GM18517 (cell line): ENCODE measurements at regions not wholly inside any gene's neighbourhood (a gene's known extent, or its start where the extent isn't known, plus 50 kb on each side); places are given as distances from the start of the nearest gene placed in this dataset.
"Not testable (repeated sequence)": the region's sequence is repeated elsewhere in the genome, so short reads cannot be mapped to it uniquely, and the experiment has no call there.

Source experiments
- ATAC-seq: cut with Tn5 transposase; IDR thresholded peaks from one replicate; pipeline ENCODE4 v1.9.1; 2021; ENCODE audit warnings: mild to moderate bottlenecking, moderate library complexity; ENCODE audit not compliant: unreplicated experiment

DNA sequence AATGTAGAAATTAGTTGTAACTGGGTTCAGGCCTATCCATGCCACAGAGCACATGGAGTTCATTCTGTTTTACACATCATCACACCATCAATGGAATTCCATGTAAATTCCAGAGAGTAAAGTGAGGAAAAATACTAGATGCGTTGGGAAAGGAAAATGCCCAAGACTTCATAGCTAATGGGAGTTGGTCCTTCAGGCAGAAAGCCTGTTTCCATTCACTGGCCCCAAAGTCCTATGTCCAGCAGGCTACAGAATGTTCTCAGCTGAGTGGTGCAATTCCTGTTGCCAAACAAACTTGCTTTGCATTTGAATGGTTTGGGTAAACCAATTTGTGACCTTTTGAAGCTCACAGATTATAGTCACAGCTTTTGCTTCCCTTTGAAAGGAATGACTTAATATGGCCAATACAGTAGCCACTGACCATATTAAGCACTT lies 164.6 kb upstream of the PFN2 start:
- no peak for ATAC-seq

DNA sequence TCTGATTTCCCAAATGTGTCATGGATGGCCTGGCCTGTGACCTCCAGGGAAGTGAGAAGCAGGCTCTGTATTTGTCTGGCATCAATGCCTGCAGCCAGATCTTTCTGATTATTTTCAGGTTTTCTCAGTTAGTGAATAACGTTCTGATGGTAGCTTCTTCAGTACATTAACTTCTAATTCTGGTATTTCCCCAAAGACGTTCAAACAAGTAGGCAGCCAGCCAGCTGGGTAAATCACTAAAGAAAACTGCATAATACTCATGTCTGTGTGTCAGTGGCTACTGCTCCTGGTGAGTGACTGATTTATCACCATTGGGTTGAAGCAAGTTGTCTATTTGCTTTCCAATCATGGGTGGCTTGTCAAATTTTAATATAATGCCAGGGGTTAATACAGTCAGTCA lies 162.6 kb upstream of the PFN2 start:
- no peak for ATAC-seq

DNA sequence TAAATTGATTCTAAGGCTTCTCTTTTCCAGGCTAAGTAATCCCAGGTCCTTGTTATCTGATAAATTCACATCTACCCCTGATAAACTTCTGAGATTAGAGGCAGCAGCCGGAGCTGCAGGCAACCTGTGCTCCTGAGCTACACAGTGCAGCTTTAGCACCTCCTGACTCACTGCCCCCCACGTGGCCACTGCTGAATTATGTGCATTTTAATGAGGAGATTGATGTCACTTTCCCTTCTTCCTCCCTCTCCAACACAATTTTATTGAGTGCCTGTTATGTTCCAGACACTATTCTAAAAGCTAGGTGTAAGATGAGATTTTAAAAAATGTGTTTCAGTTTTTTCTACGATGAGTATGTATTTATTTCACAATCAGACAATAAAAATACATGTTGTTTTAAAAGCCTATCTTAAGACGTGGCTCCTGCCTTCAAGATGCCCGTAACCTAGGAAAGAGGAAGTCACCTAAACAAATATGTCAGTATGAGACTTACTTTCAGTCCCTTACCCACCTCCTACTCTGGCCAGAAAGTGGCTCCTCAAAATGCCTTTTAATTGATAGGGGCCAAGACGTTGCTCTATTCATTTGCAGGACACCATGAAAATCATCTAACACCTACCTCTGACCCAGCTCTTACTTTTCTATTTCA lies 161.5 kb upstream of the PFN2 start:
- ATAC-seq = peak; percentile 81

DNA sequence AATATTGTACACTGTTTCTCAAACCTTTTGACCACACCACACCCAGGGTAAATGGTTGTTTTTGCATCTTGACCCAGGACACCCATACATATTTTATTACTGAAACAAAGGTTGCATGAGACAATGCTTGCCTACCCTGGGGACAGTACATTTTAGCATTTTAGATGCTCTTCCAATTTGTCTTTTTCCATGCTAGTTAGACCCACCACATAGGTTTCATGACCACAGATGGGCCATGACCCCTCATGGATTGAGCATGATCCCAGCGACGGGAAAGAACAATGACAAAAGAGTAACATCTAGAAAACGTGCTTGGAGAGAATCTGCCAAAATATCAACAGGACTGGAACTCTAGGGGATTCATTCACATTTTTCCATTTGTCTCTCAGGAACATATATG lies 161.0 kb upstream of the PFN2 start:
- ATAC-seq = no peak

DNA sequence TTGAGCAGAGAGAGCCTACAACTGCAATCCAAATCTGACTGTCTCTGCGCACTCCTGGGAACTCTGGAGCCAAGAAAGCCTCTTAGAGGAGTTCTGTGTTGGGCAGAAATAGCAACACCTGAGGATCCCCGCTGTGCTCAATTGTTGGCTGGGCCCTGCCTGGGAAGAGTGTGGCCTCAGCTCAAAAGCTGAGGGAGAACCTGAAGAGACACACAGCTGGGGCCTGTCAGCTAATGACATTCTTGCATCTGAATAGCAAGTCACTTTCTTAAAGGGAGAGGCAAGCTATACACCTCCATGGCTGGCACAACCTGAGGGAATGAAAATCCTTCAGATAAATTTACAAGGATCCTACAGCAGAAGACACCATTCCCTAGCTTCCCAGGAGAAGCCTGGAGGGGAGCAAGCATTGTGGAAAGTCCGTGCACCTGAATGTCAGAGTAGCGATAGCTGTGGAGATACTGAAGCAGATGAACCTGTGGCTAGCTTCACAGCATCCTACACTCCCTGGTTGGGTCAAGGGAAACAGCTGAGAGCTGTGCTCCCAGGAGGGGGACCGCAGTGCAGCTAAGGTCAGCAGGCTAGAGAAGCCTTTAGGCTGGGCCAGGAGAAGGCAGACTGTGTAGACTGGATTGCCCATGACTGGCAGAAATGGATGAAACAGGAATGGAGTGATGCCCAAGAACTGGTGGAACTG lies 159.9 kb upstream of the PFN2 start:
- no peak for ATAC-seq

DNA sequence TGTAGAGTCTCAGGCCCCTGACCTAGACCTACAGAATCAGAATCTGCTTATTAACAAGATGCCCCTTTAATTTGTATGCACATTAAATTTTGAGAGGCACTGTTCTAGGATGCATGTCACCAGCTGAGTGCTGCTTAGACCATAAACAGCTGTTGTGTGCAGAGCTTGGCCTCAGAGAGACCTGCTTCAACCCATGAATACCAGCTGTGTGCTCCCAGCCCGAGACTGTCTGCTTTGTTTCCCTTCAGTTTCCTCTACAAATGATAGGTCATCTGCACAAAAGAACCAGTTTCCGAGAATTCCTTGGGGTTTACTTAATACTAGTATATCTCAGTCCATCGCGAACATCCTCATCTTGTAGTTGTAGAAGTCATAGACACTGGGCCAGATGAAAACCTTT lies 158.5 kb upstream of the PFN2 start:
- no peak for ATAC-seq

DNA sequence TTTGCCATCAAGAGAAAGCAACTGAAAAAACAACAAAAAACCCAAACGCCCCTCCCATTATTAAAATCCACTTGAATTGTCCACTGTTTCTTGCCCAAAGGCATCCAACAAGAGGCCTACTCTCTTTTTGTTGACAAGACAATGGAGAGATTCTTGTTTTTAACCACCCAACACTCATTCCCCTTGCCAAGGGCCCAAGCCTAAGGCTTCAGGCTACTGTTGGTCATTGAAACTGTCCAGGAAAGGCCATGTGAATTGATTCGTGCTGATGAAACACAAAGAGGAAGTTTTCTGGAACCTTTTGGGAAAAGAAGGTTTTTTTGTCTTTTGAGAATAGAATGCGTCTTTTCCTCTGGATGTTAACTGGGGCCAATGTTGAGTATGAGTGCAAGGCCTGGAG lies 157.4 kb upstream of the PFN2 start:
- ATAC-seq = no peak

DNA sequence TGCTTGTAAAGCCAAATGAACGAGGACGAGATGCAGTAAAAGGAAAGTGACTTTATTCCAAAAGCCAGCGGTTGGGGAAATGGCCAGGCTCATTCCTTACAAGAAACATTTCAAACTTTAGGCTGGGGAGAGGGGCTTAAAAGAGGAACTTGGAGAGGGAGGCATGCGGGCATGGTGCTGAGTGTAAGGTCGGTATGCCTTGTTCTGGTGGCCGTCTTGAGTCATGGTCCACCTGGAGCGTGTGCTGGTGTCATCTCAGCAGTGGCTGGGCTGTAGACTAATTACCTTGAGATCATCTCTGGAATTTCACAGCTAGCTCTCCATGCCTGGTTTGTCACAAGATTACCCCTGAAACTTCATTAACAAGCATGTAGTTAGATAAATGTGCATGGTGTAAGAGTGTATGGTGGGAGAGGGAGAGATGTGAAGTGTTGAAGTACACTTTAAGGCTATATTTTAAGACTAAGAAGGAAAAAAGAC lies 156.4 kb upstream of the PFN2 start:
- ATAC-seq = no peak

DNA sequence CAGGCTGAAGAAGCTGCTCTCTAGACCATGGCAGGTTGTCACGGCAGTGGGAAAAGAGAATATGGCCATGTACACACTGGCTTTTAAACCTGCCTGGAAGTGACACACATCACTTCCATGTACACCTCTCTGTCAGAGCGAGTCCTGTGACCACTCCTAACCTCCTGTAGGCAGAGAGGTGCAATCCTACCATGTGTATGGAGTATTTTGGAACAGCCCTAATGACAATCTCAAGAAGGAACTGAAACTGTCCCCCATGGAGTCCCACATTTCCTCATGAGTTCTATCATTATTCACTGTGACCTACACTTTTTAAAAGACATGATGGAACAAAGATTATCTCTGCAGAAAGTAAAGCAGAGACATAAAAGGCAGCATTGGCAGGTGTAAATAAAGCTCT lies 153.4 kb upstream of the PFN2 start:
- ATAC-seq = no peak

DNA sequence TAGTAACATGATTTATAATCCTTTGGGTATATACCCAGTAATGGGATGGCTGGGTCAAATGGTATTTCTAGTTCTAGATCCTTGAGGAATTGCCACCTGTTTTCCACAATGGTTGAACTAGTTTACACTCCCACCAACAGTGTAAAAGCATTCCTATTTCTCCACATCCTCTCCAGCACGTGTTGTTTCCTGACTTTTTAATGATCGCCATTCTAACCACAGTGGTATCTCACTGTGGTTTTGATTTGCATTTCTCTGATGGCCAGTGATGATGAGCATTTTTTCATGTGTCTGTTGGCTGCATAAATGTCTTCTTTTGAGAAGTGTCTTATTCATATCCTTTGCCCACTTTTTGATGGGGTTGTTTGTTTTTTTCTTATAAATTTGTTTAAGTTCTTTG lies 152.6 kb upstream of the PFN2 start:
- ATAC-seq = not testable (repeated sequence)

DNA sequence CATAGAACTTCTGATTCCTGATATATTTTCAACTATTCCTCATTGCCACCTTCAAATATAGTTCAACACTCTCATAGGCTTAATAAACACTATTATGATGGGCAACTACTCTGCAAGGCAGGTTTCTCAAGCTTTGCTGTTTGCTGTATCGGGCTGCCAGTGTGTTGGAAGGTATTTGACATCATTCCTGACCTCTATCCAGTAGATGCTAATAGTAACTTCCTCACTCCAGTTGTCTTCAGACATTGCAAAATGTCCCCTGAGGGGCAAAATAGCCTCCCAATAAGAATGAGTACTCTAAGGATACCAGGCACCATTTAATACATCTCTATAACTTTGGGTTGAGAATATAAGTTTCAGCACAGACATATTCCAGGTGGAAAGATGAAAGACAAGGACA lies 147.5 kb upstream of the PFN2 start:
- no peak for ATAC-seq

DNA sequence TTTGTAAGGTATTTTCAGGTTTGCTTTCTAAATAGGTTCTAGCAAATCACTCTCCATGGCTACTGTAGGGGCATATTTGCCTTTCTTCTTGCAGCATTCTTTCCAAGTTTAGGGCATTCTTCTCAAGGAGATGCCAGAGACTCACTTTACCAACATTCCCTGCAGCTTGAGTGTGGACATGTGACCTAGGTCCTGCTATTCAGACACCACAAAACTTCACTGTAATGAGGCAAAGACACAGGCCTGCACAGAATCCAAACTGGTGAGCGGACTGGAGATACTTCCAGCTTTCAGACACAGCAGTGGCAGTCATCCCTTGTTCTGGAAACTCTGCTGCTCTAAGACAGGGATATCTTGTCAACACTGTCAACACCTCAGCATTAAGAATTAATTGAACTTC lies 146.4 kb upstream of the PFN2 start:
- no peak for ATAC-seq

DNA sequence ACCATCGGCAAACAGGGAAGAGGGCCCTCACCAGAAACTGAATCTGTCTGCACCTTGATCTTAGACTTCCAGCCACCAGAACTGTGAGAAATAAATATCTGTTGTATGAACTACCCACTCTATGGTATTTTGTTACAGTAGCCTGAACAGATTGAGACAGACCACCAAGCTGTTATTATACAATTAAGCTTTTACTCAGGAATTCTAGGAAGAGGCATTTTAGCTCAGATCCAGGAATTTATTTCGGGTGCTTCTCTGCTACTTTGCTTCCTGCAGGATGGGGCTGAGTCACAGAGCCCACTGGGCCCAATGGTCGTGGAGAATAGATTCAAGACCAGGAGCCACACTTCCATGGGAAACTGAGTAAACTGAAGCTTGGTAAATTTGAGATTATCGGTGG lies 145.5 kb upstream of the PFN2 start:
- ATAC-seq = no peak

DNA sequence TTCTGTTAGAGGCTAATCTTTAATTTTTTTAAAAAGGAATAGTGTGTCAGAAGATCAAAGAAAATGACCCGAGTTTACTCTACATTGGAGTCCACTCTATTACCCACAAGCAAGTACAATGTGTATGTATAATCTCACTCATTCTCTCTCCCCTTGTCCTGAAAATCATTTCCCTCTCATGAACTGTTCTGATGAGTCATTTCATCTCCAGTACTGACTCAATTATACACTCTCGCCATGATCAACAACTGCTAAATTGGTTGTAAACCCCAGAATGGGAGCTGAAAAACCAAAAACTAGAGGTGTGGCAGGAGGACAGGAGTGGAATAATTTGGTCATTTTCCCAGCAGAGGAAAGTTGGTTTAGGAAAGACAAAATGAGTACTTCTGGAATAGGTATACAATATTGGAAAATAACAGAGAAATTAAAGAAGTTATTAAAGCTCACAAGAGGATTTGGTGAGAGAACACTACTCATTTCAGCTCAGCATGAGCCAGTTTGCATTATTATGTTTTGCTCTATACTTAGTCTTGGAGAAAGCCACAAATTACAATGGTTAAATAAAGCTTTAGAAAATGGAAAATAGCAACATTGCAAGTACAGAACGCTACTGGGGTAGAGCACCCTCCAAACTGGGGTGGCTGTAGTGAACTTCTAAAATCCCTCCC lies 144.3 kb upstream of the PFN2 start:
- ATAC-seq = peak; percentile 87

DNA sequence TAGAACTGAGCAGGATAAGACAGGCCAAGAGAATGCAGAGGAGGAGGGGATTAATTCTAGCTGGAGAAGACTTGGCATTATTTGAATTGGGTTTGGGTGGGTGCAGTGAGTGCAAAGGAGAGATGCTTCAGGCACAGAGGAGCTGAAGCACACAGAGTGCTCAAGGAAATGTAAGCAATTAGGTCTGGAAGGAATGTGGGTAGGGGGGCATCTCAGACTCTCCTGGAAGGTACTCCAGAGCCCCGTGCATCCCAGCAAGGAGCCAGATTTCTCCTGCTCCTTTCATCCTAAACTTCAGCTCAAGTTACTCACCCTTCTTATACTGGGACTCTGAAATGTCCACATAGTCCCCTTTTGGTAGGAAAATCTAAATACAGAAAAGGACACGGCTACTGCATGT lies 143.6 kb upstream of the PFN2 start:
- ATAC-seq = no peak

DNA sequence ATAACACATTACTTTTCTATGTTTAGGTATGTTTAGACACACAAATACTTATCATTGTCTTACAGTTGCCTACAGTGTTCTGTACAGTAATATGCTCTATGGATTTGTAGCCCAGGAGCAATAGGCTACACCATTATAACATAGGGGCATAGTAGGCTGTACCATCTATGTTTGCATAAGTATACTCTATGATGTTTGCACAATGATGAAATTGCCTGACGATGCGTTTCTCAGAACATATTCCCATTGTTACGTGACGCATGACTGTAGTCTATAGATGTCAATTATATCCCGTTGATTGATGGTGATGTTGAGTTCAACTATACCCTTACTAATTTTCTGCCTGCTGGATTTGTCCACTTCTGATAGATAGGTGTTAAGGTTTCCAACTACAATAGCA lies 139.4 kb upstream of the PFN2 start:
- no peak for ATAC-seq

DNA sequence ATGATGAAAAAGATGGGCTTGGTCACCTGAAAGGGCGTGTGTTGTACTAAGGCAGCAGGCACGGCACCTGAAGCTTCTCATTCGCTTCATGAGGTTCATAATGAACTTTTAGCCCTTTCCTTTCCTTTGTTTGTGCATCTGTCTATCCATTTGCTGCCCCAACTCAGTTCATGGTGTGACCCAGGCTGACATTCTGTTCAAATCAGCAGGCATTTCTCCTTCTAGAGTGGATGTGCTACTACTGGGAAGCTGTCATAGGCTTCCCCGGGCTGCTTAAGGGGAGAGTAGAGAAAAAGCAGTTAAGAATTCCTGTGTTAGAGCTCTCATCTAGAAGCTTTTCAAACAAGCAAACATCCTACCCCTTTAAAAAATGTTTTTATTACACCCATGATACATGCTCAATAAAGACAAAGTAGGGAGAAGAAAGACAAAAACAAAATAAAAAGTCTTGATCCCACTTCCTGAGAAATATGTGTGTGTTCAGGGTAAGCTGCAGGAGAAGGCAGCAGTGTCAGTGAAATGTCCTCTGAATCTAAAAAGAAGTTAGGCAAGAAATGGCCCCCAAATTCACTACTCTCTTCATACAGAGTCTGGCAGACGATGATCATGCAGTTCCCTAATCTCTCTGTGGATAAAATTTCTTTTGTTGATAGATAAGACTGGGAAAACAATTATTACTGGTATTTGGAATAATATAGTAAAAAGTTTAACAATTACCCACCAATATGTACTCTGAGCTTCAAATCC lies 136.9 kb upstream of the PFN2 start:
- no peak for ATAC-seq

DNA sequence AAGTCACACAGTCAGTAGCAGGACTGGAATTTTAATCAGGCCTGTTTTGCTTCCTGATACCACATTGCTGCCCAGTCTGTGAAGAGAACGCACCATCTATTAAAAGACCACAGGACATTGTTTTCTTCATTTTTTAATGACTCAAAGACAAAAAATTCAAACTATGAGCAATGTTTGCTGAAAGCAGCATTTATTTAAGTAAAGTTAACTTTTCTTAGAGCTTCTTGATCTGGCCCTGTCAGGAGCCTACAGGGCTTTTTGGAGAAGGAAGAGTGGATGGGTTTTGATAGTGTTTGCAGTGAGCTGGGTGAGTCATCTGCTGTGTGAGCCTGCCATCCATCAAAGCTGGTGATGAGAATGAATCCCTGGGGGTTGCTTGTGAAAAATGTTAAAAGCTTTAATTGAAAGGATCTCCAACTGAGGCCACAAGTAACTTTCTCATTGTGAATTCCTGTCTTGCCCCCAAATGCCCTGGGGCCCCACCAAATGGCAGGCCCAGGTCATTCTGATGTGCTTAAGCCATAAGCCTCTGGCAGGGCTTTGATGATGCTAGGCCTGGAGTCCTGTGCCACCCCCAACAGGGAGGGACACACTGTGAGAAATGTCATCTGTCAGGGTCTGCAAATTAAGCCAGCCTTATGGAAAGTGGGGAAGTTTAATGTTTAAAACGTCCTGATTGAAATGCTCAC lies 136.2 kb upstream of the PFN2 start:
- ATAC-seq = no peak

DNA sequence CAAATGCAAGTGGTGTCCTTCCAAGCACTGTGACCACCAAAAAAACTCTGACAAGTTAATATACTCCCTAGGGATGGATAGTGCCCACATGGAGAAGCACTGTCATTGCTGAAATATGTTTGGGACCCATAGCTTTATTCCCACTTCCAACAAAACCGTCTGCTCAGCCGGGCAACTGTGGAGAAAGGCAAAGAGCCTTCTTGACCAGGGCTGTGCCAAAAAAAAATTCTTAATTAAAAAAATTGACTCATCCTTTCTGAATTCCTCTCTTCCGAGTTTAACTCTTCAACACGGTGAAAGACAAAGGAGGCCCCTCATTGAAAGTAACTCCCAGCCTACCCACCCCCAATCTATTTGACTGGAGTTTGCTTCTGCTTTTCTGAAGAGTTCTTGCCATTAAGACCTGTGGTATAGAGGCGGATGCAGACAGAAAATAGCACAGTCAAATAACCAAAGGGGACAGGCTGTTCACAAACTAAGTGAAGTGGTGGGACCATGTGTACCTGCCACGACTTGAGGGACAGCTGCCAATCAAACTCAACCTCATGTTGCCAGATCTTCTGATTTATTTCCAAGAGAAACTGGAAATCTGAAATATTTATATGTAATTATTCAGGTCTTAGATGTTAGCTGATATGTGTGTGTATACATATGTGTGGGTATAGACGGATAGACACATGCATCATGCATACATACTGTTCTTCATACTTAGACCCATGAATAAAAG lies 135.4 kb upstream of the PFN2 start:
- ATAC-seq = no peak

DNA sequence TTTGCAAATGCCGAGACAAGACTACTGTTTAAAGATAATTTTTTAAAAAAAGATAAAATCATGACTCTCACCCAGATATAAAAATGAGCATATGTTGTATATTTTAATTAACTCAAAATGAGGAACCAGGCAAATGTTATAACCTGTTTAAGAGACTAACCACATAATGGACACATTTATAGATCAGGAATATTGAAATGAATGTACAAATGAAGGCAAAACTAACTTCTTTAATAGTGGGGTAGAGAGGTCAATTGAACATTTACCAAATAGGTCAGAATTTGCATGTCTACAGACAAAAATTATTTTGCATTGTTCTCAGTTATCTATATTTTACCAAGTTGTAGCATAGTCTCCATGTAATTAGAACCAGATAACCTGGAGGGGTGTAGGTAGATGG lies 134.3 kb upstream of the PFN2 start:
- ATAC-seq = no peak
